GM18502 (cell line): ENCODE measurements at regions not wholly inside any gene's neighbourhood (a gene's known extent, or its start where the extent isn't known, plus 50 kb on each side); places are given as distances from the start of the nearest gene placed in this dataset.

Experiments used
- ATAC-seq: cut with Tn5 transposase; IDR thresholded peaks from one replicate; pipeline ENCODE4 v1.9.1; 2021; ENCODE audit warnings: mild to moderate bottlenecking; ENCODE audit not compliant: unreplicated experiment, poor library complexity

GRCh38 chr16:86432691-86433090, 77.6 kb upstream of the FOXF1 start:
- no peak for ATAC-seq

- ATAC-seq, result no peak
Observed at GRCh38 chr16:86436466-86437185, 73.7 kb upstream of the FOXF1 start.

- ATAC-seq, result no peak
Observed at GRCh38 chr16:86437348-86437747, 73.0 kb upstream of the FOXF1 start.

GRCh38 chr16:86442703-86443102, 67.6 kb upstream of the FOXF1 start:
- ATAC-seq, result no peak

DNA sequence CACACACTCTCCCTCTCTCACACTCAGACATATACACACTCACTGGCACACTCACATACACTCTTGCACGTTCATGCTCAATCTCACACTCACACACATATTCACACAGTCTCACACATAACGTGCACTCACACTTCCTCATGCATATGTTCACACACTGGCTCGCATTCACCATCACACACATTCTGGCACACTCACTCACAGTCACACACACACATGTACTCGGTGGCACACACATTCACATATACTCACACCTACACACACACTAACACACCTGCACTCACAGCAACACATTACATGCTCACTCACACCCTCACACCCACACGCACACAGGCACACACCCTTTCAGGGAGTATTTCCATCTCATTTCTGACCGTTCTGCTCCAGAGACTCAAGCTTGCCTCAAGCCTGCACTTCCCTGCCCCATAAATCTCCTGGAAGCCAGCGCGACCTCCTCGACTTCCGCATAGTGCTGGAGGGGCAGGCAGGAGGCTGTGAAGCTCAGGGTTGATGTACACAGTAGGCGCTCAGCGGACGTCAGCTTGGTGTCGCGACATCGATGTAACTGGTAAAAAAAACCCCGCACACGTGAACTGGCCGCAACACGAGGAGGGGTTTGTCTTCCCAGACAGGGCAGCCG, 66.7 kb upstream of the FOXF1 start:
- no peak for ATAC-seq

GRCh38 chr16:86444261-86444660, 66.1 kb upstream of the FOXF1 start:
- ATAC-seq, result no peak

DNA sequence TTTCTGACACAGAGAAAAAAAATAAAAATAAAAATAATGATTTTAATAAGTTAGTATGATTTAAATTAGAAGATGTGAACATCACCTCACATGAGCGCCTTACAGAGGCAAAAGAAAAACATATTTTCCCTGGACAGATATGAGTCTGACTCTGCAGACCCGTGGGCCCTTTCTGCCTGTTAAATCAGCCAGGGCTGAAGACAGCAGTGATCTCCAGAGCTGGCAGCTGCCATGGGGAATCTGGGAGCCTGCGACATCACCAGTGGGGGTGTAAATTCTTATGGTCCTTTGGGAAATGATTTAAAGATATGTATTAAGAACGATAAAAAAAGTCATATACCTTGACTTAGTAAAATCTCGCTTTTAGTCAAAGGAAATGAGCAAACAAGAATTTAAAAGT, 65.7 kb upstream of the FOXF1 start:
- ATAC-seq, result no peak

DNA sequence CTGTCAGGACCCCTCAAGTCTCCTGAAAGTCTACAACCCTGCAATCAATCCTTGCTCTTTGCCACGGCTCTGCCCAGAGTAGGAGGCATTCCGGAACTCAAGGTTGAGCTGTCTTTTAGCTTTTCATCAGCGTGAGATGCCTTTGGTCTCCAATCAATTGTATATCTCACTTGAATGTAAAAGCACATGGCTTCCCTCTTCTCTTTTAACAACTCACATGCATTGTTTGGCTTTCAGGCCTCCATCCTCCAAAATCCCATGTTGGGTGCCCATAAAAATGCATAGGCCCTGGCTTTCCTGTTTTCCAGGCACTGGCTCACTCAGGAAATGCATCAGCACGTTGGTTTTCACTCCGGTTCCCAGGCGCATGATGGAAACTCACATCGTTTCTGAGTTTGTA, 64.0 kb upstream of the FOXF1 start:
- no peak for ATAC-seq

DNA sequence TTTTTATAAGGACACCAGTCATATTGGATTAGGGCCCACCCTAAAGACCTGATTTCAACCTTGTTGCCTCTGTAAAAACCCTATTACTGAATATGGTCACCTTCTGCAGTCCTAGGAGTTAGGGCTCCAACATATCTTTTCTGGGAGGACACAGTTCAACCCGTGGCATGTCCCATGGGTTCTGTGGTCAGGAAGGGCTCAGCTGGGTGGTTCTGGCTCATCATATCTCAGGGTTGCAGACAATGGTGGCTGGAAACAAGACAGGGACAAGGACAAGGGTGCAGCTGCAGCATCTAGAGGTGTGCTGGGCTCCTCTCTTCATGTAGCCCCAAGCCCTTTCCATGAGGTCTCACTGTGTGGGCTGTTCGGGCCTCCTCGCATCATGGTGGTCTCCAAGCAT, 63.1 kb upstream of the FOXF1 start:
- ATAC-seq, result no peak

- ATAC-seq, result no peak
Observed at GRCh38 chr16:86448306-86448890, 61.9 kb upstream of the FOXF1 start.

- ATAC-seq, result no peak
Observed at GRCh38 chr16:86449446-86450095, 60.8 kb upstream of the FOXF1 start.

DNA sequence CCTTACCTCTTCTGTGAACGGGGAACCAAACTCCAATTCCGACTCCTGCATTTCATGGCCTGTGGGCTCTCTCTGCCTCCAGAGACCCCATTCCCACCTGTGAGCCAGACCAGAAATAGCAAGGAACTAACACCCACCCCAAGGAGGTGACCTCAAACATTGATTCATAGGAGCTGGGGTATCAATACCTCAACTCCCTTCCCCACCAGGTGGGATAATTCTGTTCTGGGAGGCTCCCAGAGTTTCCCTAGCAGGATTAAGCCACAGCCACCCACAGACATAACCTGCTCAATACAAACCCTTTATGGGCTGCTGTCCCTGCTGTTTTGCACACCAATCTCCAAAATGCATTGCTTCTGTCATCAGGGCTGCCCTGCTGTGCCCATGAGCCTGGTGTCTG, 59.6 kb upstream of the FOXF1 start:
- ATAC-seq, result no peak

DNA sequence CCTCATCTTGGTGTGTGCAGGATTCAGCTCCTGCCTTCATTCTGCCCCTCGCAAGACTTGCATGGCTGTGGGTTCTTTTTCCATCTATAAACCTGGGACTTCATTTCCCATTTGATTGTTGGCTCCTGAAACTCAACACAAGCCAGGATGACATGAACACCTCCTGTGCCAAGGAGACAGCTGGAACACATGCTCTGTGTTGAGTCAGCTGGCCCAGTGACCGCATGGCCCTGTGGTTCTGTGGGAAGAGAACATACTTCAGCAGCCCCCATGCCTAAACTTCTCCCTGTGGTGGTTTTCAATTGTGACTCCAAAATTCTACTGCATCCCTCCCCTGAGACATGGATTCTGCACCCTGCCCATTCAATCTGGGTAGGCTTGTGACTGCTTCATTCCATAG, 57.9 kb upstream of the FOXF1 start:
- ATAC-seq, result no peak

DNA sequence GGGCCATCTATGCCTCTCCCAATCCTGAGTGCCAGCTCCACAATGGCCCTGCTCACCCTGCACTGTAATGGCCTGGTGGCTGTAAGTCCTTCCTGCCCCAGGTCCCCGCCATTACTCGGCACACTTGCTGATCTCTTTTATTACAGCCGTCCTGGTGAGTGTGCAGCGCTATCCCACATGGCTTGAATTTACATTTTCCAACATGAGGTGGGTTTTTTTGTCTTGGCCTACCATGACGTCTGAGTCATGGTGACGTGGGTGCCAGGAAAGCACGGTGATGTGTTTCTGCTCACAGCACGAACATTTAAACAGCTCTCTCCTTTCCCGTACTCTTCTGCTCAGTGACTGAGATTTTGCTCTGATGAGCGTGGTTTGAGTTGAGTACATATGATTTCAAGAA, 55.2 kb upstream of the FOXF1 start:
- ATAC-seq, result no peak

- no peak for ATAC-seq
Observed at GRCh38 chr16:86455640-86456039, 54.7 kb upstream of the FOXF1 start.

DNA sequence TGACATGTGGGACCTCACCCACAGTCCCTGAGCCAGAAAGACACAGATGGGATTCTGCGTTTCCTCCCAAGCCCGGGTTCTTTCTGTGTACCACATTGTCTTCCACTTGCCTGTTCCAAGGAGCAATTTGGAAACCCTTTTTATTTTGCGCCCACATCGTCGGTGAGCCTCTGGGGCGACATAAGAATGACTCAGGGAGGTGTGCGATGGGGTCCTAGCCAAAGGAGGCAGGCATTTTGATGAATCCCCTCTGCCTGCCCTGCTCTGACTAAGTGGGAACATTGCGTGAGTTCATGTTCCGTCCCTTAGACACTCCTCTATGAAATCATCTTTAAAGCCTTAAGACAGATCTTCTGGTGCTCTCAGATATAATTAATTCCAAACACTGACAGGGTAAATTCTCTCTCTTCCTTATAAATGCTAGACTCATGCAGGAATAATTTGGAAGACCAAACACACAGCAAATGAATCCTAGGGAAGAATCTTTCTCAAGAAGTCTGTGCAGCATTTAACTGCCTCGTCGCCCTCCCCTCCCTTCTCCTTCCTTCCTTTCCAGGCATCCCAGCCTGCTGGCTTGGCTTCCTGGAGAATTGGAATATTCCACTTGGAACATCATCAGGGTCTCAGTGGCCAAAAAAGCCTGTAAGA, 52.7 kb upstream of the FOXF1 start:
- no peak for ATAC-seq

DNA sequence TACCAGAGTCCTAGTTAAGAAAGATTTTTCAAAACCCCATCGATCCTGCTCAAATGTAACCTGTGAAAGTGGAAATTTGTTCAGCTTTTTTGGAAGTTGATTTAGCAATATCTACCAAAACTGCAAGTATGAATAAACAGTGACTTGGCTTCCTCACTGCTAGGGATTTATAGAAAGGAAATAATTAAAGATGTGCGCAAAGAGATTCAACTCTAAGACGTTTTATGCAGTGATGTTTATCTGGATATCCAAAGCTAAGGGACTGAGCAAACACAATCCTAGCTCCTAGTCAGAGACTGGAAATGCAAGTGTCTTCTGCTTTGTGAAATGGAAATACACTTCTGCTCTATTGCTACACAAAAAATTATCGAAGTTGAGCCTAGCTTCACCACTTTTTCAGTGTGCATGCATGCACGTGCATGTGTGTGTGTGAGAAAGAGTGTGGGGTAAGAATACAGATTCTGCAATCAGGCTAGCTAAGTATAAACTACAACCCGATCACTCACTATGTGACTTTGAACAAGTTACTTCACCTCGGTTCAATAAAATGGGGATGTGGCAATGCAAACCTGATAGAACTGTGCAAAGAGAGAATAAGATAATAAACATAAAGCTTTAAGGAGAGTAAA, 52.1 kb upstream of the FOXF1 start:
- no peak for ATAC-seq

DNA sequence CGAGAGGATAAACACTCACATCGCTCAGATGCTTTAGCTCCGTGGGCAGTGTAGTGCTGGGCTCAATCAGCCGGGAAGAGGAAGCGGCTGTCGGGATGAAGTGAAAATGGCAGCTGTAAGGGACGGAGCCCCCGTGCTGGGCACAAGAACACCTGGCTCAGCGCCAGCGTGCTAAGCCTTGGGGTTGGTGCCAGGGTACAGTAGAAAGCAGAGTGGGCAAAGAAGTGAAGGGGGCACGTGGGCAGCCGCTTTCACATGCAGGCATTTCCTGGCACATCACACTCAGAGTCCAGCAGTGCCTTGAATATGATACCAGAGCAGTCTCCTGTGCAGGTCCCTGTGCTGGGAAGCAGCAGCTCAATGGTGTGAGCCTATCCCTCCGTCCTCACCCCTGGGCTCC, 51.1 kb upstream of the FOXF1 start:
- no peak for ATAC-seq
